GM12878 (cell line): ENCODE measurements at regions not wholly inside any gene's neighbourhood (a gene's known extent, or its start where the extent isn't known, plus 50 kb on each side); places are given as distances from the start of the nearest gene placed in this dataset.

ENCODE experiments used
- ATF7 ChIP-seq: fragments of 450-650 bp; IDR thresholded peaks from 2 replicates; pipeline ENCODE4 v1.6.1; 2016; ENCODE audit warnings: low read depth, mild to moderate bottlenecking
- CHD2 ChIP-seq: IDR thresholded peaks from 2 replicates; pipeline ENCODE4 v1.6.1; 2011; ENCODE audit warnings: low read depth, low read length, improper control_type of control experiment, borderline replicate concordance
- CHD4 ChIP-seq: fragments of 200-600 bp; sonication (generic); IDR thresholded peaks from 2 replicates; pipeline ENCODE4 v1.6.1; 2016; ENCODE audit warnings: mild to moderate bottlenecking
- EZH2 ChIP-seq: IDR thresholded peaks from 2 replicates; pipeline ENCODE4 v1.6.1; 2012; ENCODE audit warnings: low read depth, mild to moderate bottlenecking, control low read depth, inconsistent platforms, low read length, borderline replicate concordance; ENCODE audit not compliant: control insufficient read depth
- FOXK2 ChIP-seq: fragments of 450-650 bp; IDR thresholded peaks from 2 replicates; pipeline ENCODE4 v1.6.1; 2017; ENCODE audit warnings: mild to moderate bottlenecking, moderate library complexity
- IKZF2 ChIP-seq, 2 experiments: fragments of 450-650 bp; IDR thresholded peaks; 2 replicates each; pipeline ENCODE4 v1.6.1; 2017; ENCODE audit warnings: mild to moderate bottlenecking in 2 of 2, moderate library complexity in 2 of 2
- MEF2B ChIP-seq: fragments of 450-650 bp; IDR thresholded peaks from 2 replicates; pipeline ENCODE4 v1.6.1; 2018; ENCODE audit warnings: mild to moderate bottlenecking, moderate library complexity; ENCODE audit not compliant: partially characterized antibody, poor library complexity, severe bottlenecking
- PML ChIP-seq: IDR thresholded peaks from 2 replicates; pipeline ENCODE4 v1.6.1; 2012; ENCODE audit warnings: low read length, inconsistent platforms
- POLR2AphosphoS5 ChIP-seq: IDR thresholded peaks from 2 replicates; pipeline ENCODE4 v1.6.1; 2011; ENCODE audit warnings: mild to moderate bottlenecking, low read length, inconsistent platforms
- SPI1 ChIP-seq: IDR thresholded peaks from 2 replicates; pipeline ENCODE4 v1.6.1; 2011; ENCODE audit warnings: low read depth, mild to moderate bottlenecking, low read length, moderate library complexity, borderline replicate concordance; ENCODE audit not compliant: insufficient read depth
- TBL1XR1 ChIP-seq: IDR thresholded peaks from 2 replicates; pipeline ENCODE4 v1.6.1; 2012; ENCODE audit warnings: low read depth, low read length, improper control_type of control experiment
- WRNIP1 ChIP-seq: IDR thresholded peaks from 2 replicates; pipeline ENCODE4 v1.6.1; 2011; ENCODE audit warnings: low read depth, low read length, improper control_type of control experiment, borderline replicate concordance
- TF ChIP-seq, protein P1 (sequence below): fragments of 450-650 bp; IDR thresholded peaks from 2 replicates; pipeline ENCODE4 v1.6.1; 2018; ENCODE audit warnings: mild to moderate bottlenecking, low read depth, moderate library complexity; ENCODE audit not compliant: partially characterized antibody
- TF ChIP-seq, protein P2 (sequence below): fragments of 450-650 bp; IDR thresholded peaks from 2 replicates; pipeline ENCODE4 v1.6.1; 2016; ENCODE audit warnings: mild to moderate bottlenecking, moderate library complexity, borderline replicate concordance
- TF ChIP-seq, protein P3 (sequence below): fragments of 450-650 bp; IDR thresholded peaks from 2 replicates; pipeline ENCODE4 v1.6.1; 2017; ENCODE audit warnings: low read depth, mild to moderate bottlenecking, moderate library complexity
- TF ChIP-seq, protein P4 (sequence below): IDR thresholded peaks from 2 replicates; pipeline ENCODE4 v1.6.1; 2012; ENCODE audit warnings: low read depth, low read length, improper control_type of control experiment
- TF ChIP-seq, protein P5 (sequence below): fragments of 450-650 bp; IDR thresholded peaks from 2 replicates; pipeline ENCODE4 v1.6.1; 2018; ENCODE audit warnings: borderline replicate concordance, mild to moderate bottlenecking; ENCODE audit not compliant: partially characterized antibody
- TF ChIP-seq, protein P6 (sequence below): IDR thresholded peaks from 2 replicates; pipeline ENCODE4 v1.6.1; 2011; ENCODE audit warnings: low read depth, mild to moderate bottlenecking, low read length, moderate library complexity, borderline replicate concordance; ENCODE audit errors: extremely low read depth

DNA sequence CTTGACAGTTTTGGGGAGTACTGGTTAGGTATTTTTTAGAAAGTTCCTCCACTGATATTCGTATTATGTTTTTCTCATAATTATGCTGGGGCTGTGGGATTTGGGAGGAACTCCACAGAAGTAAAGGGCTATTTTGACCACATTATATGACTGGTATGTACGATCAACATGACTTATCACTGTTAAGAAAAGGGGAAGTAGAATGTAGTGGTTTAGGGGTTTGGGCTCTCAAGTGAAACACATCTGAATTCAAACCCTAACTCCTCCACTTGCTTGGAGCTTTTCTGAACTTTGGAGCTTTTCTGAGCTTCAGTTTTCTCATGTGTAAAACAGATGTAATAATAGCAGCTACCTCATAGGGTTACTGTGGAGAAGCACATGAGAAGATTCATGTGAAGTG is 96.4 kb upstream of the C1GALT1C1 start (continued):
- TF ChIP-seq POLR2AphosphoS5 (no peak), EZH2 (no peak), MEF2B (peak; percentile 61), ATF7 (peak; percentile 78), IKZF2 (IDR thresholded peaks at IDR 0.05) (peak; percentile 85 to 88), CHD2 (no peak), WRNIP1 (no peak), TBL1XR1 (no peak), FOXK2 (no peak), SPI1 (peak; percentile 89), CHD4 (no peak), PML (no peak)
- TF ChIP-seq, protein P1, sequence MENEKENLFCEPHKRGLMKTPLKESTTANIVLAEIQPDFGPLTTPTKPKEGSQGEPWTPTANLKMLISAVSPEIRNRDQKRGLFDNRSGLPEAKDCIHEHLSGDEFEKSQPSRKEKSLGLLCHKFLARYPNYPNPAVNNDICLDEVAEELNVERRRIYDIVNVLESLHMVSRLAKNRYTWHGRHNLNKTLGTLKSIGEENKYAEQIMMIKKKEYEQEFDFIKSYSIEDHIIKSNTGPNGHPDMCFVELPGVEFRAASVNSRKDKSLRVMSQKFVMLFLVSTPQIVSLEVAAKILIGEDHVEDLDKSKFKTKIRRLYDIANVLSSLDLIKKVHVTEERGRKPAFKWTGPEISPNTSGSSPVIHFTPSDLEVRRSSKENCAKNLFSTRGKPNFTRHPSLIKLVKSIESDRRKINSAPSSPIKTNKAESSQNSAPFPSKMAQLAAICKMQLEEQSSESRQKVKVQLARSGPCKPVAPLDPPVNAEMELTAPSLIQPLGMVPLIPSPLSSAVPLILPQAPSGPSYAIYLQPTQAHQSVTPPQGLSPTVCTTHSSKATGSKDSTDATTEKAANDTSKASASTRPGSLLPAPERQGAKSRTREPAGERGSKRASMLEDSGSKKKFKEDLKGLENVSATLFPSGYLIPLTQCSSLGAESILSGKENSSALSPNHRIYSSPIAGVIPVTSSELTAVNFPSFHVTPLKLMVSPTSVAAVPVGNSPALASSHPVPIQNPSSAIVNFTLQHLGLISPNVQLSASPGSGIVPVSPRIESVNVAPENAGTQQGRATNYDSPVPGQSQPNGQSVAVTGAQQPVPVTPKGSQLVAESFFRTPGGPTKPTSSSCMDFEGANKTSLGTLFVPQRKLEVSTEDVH: no peak
- TF ChIP-seq, protein P2, sequence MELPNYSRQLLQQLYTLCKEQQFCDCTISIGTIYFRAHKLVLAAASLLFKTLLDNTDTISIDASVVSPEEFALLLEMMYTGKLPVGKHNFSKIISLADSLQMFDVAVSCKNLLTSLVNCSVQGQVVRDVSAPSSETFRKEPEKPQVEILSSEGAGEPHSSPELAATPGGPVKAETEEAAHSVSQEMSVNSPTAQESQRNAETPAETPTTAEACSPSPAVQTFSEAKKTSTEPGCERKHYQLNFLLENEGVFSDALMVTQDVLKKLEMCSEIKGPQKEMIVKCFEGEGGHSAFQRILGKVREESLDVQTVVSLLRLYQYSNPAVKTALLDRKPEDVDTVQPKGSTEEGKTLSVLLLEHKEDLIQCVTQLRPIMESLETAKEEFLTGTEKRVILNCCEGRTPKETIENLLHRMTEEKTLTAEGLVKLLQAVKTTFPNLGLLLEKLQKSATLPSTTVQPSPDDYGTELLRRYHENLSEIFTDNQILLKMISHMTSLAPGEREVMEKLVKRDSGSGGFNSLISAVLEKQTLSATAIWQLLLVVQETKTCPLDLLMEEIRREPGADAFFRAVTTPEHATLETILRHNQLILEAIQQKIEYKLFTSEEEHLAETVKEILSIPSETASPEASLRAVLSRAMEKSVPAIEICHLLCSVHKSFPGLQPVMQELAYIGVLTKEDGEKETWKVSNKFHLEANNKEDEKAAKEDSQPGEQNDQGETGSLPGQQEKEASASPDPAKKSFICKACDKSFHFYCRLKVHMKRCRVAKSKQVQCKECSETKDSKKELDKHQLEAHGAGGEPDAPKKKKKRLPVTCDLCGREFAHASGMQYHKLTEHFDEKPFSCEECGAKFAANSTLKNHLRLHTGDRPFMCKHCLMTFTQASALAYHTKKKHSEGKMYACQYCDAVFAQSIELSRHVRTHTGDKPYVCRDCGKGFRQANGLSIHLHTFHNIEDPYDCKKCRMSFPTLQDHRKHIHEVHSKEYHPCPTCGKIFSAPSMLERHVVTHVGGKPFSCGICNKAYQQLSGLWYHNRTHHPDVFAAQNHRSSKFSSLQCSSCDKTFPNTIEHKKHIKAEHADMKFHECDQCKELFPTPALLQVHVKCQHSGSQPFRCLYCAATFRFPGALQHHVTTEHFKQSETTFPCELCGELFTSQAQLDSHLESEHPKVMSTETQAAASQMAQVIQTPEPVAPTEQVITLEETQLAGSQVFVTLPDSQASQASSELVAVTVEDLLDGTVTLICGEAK: no peak
- TF ChIP-seq, protein P3, sequence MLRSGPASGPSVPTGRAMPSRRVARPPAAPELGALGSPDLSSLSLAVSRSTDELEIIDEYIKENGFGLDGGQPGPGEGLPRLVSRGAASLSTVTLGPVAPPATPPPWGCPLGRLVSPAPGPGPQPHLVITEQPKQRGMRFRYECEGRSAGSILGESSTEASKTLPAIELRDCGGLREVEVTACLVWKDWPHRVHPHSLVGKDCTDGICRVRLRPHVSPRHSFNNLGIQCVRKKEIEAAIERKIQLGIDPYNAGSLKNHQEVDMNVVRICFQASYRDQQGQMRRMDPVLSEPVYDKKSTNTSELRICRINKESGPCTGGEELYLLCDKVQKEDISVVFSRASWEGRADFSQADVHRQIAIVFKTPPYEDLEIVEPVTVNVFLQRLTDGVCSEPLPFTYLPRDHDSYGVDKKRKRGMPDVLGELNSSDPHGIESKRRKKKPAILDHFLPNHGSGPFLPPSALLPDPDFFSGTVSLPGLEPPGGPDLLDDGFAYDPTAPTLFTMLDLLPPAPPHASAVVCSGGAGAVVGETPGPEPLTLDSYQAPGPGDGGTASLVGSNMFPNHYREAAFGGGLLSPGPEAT: peak; percentile 76
- TF ChIP-seq, protein P4, sequence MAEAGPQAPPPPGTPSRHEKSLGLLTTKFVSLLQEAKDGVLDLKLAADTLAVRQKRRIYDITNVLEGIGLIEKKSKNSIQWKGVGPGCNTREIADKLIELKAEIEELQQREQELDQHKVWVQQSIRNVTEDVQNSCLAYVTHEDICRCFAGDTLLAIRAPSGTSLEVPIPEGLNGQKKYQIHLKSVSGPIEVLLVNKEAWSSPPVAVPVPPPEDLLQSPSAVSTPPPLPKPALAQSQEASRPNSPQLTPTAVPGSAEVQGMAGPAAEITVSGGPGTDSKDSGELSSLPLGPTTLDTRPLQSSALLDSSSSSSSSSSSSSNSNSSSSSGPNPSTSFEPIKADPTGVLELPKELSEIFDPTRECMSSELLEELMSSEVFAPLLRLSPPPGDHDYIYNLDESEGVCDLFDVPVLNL: no peak
- TF ChIP-seq, protein P5, sequence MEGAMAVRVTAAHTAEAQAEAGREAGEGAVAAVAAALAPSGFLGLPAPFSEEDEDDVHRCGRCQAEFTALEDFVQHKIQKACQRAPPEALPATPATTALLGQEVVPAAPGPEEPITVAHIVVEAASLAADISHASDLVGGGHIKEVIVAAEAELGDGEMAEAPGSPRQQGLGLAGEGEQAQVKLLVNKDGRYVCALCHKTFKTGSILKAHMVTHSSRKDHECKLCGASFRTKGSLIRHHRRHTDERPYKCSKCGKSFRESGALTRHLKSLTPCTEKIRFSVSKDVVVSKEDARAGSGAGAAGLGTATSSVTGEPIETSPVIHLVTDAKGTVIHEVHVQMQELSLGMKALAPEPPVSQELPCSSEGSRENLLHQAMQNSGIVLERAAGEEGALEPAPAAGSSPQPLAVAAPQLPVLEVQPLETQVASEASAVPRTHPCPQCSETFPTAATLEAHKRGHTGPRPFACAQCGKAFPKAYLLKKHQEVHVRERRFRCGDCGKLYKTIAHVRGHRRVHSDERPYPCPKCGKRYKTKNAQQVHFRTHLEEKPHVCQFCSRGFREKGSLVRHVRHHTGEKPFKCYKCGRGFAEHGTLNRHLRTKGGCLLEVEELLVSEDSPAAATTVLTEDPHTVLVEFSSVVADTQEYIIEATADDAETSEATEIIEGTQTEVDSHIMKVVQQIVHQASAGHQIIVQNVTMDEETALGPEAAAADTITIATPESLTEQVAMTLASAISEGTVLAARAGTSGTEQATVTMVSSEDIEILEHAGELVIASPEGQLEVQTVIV: no peak
- TF ChIP-seq, protein P6, sequence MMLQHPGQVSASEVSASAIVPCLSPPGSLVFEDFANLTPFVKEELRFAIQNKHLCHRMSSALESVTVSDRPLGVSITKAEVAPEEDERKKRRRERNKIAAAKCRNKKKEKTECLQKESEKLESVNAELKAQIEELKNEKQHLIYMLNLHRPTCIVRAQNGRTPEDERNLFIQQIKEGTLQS: no peak
